GM18517 (cell line): ENCODE measurements at regions not wholly inside any gene's neighbourhood (a gene's known extent, or its start where the extent isn't known, plus 50 kb on each side); places are given as distances from the start of the nearest gene placed in this dataset.

Source experiments
- ATAC-seq: cut with Tn5 transposase; IDR thresholded peaks from one replicate; pipeline ENCODE4 v1.9.1; 2021; ENCODE audit warnings: mild to moderate bottlenecking, moderate library complexity; ENCODE audit not compliant: unreplicated experiment

- ATAC-seq: no peak
Observed at GRCh38 chr12:78759367-78759766, 105.2 kb upstream of the SYT1 start.

DNA sequence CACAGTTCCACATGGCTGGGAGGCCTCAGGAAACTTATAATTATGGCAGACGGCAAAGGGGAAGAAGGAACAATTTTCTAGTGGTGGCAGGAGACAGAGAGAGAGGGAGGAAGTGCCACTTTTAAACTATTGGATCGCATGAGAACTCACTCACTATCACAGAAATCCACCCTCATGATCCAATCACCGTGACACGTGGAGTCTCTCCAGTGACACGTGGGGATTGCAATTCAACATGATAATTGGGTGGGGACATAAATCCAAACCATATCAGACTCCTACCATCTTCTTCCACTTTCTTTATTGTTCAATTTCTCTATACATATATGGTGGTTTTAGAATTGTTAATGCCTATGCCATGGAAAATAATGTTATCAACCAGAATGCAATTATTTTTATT lies 103.7 kb upstream of the SYT1 start:
- no peak for ATAC-seq

DNA sequence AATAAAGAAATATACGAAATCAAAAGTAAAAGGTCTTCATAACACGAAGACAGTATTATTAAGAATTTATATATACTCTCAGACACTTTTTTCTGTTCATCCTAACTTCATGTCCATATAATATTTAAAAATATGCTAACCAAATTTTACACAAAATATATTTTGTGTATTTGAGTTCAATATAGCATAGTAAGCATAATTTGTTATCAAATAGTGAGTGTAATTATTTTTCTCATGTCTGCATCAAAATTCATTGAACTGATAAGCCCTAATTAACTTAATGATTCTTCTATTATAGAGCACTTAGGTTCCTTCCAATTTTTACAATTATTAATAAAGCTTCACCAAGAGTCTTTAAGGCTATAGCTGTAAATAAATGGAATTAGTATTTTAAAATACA lies 99.7 kb upstream of the SYT1 start:
- no peak for ATAC-seq

DNA sequence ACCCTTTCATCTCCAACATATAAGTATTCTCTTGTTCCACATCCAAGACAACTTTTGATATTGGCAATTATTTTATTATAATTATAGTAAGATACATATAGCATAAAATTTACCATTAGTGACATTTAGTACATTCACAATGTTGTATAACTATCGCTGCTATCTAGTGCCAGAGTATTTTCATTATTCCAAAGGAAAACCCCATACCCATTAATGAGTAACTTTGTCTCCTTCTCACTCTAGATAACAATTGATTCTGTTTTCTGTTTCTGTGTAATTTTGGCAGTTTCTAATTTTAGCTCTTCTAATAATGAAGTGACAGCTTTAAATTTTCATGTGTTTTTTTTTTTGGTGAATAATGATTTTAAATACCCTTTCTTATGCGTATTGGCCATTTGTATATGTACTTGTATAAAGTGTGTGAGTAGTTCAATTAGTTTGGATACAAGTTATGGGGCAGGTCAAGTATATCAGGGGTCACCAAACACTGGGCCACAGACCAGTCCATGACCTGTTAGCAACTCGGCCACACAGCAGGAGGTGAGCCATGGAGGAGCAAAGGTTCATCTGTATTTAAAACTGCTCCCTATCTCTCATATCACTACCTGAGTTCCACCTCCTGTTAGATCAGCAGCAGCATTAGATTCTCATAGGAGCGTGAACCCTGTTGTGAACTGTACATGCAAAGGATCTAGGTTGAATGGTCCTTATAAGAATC lies 97.2 kb upstream of the SYT1 start:
- no peak for ATAC-seq

- no peak for ATAC-seq
Observed at GRCh38 chr12:78778339-78778738, 86.2 kb upstream of the SYT1 start.

DNA sequence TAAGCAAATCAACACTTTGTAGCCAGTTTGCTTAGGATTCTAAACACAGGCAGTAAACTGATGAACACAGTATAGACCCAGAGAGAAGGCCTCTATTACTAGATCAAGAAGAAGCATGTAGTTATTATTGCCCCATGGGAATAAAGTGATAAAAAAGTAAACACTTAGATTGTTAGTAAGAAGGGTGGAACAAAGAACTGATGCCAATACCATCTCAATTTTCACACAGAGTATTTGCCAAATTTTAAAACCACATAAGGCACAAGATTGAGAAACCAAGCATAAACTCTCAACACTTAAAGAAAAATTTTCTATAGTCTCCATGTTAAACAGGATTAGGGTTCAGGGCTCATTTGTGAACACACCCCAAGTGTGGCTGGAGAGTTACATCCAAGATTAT lies 77.0 kb upstream of the SYT1 start:
- ATAC-seq: no peak

GRCh38 chr12:78790148-78790547 lies 74.4 kb upstream of the SYT1 start:
- no peak for ATAC-seq

DNA sequence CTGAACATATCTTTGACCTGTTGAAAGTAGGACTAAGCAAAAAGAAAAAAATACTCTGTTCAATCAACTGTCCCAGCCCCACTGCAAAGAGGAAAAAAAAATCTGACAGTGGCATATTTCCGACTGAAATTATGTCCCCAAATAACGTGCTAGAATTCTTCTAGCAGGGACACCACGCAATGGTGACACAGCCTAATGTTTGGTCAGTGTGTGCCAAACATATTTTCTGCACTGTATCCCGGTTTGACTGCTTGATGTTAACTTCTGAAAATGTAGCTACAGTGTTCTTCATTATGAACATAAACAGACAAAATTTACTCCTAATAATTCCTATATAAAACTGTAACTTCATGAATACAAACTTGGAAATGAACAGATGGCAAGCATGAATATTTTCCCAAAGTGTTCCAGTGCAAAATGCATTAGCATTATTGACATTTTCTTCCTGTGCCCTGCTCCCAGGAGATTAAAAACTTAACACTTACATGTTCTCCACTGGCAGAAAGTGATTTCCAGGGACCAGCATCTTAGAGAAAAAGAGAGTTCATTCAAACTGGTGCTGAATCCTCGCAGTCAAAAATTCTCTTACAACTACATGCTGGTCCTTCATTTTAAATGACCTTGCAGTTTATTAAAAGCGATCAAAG lies 72.4 kb upstream of the SYT1 start:
- no peak for ATAC-seq

GRCh38 chr12:78793491-78793890 lies 71.1 kb upstream of the SYT1 start:
- no peak for ATAC-seq

DNA sequence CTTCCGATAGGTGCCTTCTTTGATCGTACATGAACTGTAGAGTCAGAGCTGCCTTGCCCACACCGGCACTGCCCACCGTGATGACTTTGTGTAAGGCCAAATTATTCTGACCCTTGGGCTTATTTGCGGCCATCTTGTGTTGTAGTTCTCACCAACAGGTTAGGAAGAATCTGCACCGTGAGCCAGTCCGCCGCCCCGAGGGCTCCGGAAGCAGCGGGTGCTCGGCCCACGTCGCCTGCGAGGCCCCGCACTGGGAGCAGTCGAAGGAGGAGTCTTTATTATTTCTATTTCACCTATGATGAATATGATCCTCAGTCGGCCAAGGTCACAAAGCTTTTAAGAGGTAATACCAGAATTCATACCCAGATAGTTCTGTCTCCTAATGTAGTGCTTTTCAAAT lies 70.6 kb upstream of the SYT1 start:
- no peak for ATAC-seq

GRCh38 chr12:78795934-78796445 lies 68.6 kb upstream of the SYT1 start:
- no peak for ATAC-seq

DNA sequence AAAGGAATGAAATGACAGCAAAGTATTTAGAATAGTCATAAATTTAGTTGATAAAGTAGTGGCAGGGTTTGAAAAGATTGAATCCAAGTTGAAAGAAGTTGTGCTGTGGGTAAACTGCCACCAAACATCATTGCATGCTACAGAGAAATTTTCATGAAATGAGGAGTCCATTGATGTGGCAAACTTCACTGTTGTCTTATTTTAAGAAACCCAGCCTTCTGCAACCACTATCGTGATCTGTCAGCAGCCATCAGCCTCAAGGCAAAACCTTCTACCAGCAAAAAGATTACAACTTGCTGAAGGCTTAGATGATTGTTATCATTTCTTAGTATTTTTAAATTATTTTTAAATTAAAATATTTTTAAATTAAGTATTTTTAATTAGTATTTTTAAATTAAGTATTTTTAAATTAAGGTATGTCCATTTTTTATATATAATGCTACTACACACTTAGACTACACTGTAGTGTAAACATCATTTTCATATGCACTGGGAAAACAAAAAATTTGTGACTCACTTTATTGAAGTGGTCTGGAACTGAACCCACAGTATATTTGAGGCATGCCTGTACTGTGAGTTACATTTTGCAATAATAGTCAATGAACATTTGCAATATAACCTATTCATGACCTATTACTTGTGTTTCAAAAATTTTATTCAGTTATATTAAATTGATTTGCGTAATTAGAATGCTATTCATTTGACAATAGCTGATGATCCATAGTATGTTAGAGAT lies 67.2 kb upstream of the SYT1 start:
- no peak for ATAC-seq

DNA sequence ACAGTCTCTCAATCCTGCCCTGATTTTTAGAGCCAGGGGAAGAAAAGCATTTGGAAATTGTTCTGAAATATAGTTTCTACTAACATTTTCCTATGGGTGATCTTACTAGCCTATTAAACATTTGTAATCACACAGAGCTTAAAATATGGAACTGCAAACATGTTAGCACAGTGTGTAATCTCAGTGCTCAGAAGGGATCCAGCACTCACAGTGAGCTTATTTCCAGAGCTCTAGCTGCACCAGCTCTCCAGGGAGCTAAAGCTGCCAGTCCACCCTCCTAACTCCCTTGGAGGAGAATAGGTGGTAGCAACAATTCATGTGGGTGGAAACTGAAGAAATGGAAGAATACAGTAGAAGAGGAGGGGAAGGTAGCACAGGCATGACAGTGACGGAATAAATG lies 64.9 kb upstream of the SYT1 start:
- no peak for ATAC-seq

GRCh38 chr12:78802593-78802992 lies 62.0 kb upstream of the SYT1 start:
- no peak for ATAC-seq

DNA sequence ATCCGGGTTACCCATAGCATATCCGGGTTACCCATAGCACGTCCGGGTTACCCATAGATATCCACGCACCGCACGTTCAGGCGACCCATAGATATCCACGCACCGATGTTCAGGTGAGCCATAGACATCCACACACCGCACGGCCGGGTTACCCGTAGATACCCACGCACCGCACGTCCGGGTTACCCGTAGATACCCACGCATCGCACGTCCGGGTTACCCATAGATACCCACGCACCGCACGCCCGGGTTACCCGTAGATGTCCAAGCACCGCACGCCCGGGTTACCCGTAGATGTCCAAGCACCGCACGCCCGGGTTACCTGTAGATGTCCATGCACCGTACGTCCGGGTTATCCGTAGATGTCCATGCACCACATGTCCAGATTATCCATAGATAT lies 60.3 kb upstream of the SYT1 start:
- ATAC-seq: no peak
